VCaP (cell line): ENCODE measurements at regions not wholly inside any gene's neighbourhood (a gene's known extent, or its start where the extent isn't known, plus 50 kb on each side); places are given as distances from the start of the nearest gene placed in this dataset.

Experiments
- H3K27ac ChIP-seq: fragments of 450-650 bp; 2 replicates; pipeline ENCODE4 v1.5.1; 2017
- TF ChIP-seq, protein P1 (sequence below): fragments of 450-650 bp; conservative IDR thresholded peaks from 2 replicates; pipeline ENCODE4 v1.5.1; 2017; ENCODE audit warnings: mild to moderate bottlenecking, moderate library complexity

DNA sequence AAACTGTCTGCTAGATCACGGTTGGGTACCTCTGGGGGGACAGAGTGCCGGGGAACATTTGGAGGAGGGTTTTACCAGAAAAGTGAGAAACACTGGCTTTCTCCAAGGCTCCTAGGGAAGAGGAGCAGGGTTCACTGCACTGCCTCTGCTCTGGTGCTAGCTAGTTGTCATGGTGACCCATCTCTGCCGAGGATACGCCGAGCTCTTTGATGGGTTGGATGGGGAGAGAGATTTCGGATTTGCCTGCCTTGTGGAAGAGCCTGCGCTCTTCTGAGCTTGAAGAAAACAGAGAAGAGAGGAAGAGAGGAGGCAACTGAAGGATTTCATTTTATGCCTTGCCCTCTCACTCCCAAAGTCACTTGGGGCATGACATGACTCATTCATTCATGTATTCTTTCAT is 92.1 kb downstream of the NAV1 start:
- no peak overlapping the region for H3K27ac ChIP-seq
- TF ChIP-seq, protein P1, sequence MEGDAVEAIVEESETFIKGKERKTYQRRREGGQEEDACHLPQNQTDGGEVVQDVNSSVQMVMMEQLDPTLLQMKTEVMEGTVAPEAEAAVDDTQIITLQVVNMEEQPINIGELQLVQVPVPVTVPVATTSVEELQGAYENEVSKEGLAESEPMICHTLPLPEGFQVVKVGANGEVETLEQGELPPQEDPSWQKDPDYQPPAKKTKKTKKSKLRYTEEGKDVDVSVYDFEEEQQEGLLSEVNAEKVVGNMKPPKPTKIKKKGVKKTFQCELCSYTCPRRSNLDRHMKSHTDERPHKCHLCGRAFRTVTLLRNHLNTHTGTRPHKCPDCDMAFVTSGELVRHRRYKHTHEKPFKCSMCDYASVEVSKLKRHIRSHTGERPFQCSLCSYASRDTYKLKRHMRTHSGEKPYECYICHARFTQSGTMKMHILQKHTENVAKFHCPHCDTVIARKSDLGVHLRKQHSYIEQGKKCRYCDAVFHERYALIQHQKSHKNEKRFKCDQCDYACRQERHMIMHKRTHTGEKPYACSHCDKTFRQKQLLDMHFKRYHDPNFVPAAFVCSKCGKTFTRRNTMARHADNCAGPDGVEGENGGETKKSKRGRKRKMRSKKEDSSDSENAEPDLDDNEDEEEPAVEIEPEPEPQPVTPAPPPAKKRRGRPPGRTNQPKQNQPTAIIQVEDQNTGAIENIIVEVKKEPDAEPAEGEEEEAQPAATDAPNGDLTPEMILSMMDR = no peak

DNA sequence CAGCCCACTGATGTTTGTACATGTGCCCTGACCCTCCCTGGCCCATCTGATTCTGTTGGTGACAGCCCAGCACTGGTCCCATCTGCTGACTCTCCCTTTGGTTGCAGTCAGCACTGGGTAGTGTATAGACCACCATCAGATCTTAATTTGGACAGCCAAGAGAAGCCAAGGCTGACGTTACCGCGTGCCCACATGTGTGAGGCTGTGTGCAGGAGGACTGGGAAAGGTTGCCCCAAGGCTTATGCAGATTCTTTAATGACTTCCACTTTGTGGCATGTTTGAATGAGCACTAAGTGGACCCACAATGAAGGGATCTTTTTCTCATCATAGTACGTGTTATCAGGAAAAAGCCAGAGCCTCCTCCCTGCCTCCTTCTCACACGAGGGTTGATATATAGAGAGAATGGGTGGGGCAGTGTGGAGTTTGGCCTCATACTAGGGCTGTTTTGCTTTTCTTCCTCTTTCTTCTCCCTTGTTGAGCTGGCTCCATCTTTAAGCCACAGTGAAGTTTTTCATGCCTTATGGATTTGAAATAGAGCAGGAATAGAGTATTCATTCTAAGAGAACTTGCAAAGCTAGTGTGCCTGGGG is 93.5 kb downstream of the NAV1 start:
- TF ChIP-seq, protein P1 = no peak

DNA sequence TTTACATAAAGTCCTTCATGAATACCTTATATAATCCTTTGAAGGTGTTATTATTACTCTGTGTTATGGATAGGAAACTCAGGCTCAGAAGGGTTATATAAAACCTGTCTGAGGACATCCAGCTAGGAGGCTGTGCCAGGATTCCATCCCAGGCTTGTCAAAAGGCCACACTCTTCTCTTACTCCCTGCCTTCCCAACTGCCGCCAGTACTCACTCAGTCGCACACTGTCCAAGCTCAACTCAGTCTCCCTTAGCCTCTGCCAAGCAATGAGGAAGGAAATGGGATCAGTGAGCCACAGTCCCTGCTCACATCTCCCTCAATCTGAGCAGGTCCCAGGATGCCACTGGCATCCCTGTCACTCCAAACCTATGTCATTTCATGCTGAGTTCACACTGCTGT is 94.4 kb downstream of the NAV1 start:
- TF ChIP-seq, protein P1 = no peak
- no peak overlapping the region for H3K27ac ChIP-seq

More for the DNA sequence above, 93.5 kb downstream of the NAV1 start:
- H3K27ac ChIP-seq = no peak overlapping the region

DNA sequence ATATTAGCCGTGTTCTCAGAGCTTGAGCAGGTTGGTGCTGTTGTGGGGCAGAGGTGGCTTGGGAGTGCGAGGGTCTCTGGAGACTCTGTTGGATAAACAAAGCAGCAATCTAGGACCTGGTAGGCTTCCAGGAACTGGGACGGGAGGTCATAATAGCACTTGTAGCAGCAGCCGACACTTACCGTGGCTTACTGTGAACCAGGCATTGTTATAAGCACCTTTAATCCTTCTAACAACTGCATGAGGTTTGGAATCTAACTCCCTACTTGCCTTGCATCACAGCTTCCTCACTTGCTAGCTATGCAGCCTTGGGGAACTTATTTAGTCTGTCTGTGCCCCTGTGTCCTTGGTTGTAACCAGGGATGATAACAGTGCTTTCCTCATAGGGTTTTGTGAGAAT is 94.9 kb downstream of the NAV1 start:
- no peak overlapping the region for H3K27ac ChIP-seq

DNA sequence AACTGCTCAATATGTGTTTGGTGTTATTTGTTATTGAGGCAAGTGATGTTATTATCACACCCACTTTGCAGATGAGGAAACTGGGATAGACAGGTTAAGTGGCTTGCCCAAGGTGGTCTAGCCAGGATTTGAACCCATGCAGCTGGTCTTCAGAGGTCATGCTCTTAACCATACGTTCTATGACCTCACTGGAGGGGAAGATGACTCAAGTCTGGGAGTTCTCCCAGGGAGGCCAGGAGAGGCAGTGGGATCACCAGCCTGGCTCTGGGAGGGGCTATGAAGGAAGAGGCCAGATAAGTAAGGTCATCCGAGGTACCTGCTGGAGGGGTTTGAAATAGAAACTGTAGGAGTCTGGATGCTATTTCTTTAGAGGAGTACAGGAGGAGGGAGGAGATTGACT is 95.3 kb downstream of the NAV1 start:
- TF ChIP-seq, protein P1 = no peak

More for the DNA sequence above, 94.9 kb downstream of the NAV1 start:
- TF ChIP-seq, protein P1 = no peak

DNA sequence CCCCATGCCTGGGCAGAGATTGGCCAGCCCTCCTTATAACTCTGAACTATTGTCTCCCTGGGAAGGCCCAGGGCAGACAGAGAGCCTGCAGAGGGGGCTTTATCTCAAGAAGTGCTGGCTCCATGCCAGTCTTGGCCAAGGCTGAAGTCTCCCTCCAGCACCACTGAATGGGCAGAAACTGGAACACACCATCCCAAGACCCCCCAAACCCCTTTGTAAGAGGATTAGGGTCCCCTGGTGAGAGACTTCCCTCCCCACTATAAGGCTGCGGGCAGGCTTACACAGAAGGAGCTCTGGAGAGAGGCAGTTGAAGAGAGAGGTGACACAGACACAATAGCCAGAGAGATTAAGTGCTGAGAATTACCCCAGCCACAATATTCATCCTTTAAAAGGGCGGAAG is 97.2 kb downstream of the NAV1 start:
- H3K27ac ChIP-seq = no peak overlapping the region
- TF ChIP-seq, protein P1 = no peak

More for the DNA sequence above, 95.3 kb downstream of the NAV1 start:
- no peak overlapping the region for H3K27ac ChIP-seq

DNA sequence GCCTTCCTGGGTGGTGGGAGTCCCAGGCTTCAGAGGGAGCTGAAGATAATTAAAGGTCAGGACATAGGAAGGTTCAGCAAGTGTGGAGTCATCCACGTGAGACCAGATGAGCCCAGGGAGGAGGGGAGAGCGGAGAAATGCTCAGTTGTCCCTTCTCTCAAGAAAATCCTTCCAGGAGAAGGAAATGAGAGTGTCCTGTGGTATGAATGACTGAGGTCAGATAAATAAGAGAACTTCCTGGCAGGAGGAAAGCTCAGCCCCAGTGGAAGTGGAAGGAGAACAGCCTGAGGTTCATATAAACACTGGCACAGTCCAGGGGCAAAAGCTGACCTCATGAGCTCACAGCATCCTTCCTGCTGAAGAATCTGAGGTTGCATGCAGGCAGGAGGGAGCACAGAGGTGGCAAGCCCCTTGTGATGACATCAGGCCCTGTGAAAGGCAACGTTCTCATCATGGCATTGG is 97.6 kb downstream of the NAV1 start:
- H3K27ac ChIP-seq = no peak overlapping the region
- TF ChIP-seq, protein P1 = no peak
